ENCODE measurements at regions not wholly inside any gene's neighbourhood (a gene's known extent, or its start where the extent isn't known, plus 50 kb on each side); places are given as distances from the start of the nearest gene placed in this dataset.

DNA sequence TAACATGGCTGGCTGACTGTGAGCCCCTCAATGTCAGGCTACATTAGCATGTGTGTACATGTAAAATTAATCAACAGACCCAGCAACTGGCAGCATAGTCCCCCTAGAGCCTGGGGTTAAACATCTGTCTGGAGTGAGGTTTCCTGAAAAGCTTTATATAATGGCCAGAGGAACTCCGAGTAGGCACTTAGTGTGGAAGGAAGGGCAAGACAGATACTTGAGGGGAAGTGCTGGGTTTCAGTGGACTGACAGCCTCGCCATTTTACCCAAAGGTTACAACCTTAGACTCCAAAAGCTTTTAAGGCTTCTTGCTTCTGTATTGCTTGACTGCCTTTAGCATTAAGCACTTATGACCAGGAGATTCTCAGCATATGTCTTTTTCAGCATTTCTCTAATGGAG is 430.8 kb downstream of the FLRT2 start:
- Histone ChIP-seq H3K27me3 (ENCODE audit: insufficient read depth, low read length) (no peaks in the 10 kb centered on the region), H3K4me2 (ENCODE audit: low read length) (no peak overlapping the region), H4K20me1 (ENCODE audit: insufficient read depth, low read length) (no peaks in the 10 kb centered on the region), H3K9ac (ENCODE audit: low read length) (no peak overlapping the region), H3K4me3 (ENCODE audit: insufficient read depth, low read depth, low read length) (no peak overlapping the region), H3K9me3 (ENCODE audit: insufficient read depth, low read depth, low read length) (no peaks in the 10 kb centered on the region), H3K79me2 (ENCODE audit: insufficient read depth, low read length) (no peaks in the 10 kb centered on the region), H2AFZ (ENCODE audit: low read depth, low read length) (no peak overlapping the region), H3K4me1 (ENCODE audit: insufficient read depth, low read length) (no peaks in the 10 kb centered on the region), H3K27ac (ENCODE audit: low read depth, low read length) (no peak overlapping the region), H3K36me3 (ENCODE audit: insufficient read depth, low read length) (no peaks in the 10 kb centered on the region)
- no peak for TF ChIP-seq EZH2 (IDR thresholded peaks at IDR 0.05; ENCODE audit: insufficient read depth, low read length)
- TF ChIP-seq, protein P1, sequence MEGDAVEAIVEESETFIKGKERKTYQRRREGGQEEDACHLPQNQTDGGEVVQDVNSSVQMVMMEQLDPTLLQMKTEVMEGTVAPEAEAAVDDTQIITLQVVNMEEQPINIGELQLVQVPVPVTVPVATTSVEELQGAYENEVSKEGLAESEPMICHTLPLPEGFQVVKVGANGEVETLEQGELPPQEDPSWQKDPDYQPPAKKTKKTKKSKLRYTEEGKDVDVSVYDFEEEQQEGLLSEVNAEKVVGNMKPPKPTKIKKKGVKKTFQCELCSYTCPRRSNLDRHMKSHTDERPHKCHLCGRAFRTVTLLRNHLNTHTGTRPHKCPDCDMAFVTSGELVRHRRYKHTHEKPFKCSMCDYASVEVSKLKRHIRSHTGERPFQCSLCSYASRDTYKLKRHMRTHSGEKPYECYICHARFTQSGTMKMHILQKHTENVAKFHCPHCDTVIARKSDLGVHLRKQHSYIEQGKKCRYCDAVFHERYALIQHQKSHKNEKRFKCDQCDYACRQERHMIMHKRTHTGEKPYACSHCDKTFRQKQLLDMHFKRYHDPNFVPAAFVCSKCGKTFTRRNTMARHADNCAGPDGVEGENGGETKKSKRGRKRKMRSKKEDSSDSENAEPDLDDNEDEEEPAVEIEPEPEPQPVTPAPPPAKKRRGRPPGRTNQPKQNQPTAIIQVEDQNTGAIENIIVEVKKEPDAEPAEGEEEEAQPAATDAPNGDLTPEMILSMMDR (IDR thresholded peaks at IDR 0.05; ENCODE audit: insufficient read depth, low read depth, low read length) = no peak
- Mint-ChIP-seq H3K4me3 (ENCODE audit: unreplicated experiment) (no peak overlapping the region), H3K27ac (ENCODE audit: unreplicated experiment) (no peak overlapping the region), H3K36me3 (ENCODE audit: low read depth, unreplicated experiment) (no peaks in the 10 kb centered on the region), H3K27me3 (ENCODE audit: low read depth, unreplicated experiment) (no peaks in the 10 kb centered on the region), H3K9me3 (ENCODE audit: unreplicated experiment) (no peaks in the 10 kb centered on the region), H3K4me1 (ENCODE audit: low read depth, unreplicated experiment) (peaks cover 14% of the 10 kb centered on the region)
- no peak for DNase-seq (ENCODE audit: low read depth)
- FAIRE-seq = no peak

DNA sequence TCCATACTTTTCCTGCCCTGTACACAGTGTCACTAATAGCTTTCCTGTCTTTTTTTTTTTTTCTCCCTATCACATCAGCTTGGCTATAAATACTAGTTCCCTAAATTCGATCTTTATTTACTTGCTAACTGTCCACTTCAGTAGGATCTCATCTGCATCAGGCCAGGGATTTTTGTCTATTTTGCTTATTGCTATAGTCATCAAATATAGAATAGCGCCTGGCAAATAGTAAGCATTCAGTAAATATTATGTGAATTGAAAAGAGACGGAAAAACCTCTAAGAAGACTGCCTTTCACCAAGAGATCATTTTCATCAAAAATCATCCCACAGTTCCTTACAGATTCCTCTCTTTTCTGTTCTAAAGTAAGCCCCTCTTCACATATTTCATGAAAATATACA is 429.1 kb downstream of the FLRT2 start:
- DNase-seq (ENCODE audit: low read depth) = no peak
- Histone ChIP-seq H2AFZ (ENCODE audit: low read depth, low read length) (no peak overlapping the region), H3K27me3 (ENCODE audit: insufficient read depth, low read length) (no peaks in the 10 kb centered on the region), H3K4me1 (ENCODE audit: insufficient read depth, low read length) (no peaks in the 10 kb centered on the region), H3K4me3 (ENCODE audit: insufficient read depth, low read depth, low read length) (no peak overlapping the region), H3K4me2 (ENCODE audit: low read length) (no peak overlapping the region), H4K20me1 (ENCODE audit: insufficient read depth, low read length) (no peaks in the 10 kb centered on the region), H3K79me2 (ENCODE audit: insufficient read depth, low read length) (no peaks in the 10 kb centered on the region), H3K36me3 (ENCODE audit: insufficient read depth, low read length) (no peaks in the 10 kb centered on the region), H3K27ac (ENCODE audit: low read depth, low read length) (no peak overlapping the region), H3K9me3 (ENCODE audit: insufficient read depth, low read depth, low read length) (no peaks in the 10 kb centered on the region), H3K9ac (ENCODE audit: low read length) (no peak overlapping the region)
- no peak for FAIRE-seq
- Mint-ChIP-seq H3K9me3 (ENCODE audit: unreplicated experiment) (no peaks in the 10 kb centered on the region), H3K27ac (ENCODE audit: unreplicated experiment) (no peak overlapping the region), H3K4me1 (ENCODE audit: low read depth, unreplicated experiment) (peaks cover 14% of the 10 kb centered on the region), H3K27me3 (ENCODE audit: low read depth, unreplicated experiment) (no peaks in the 10 kb centered on the region), H3K36me3 (ENCODE audit: low read depth, unreplicated experiment) (no peaks in the 10 kb centered on the region), H3K4me3 (ENCODE audit: unreplicated experiment) (no peak overlapping the region)
- no peak for TF ChIP-seq EZH2 (IDR thresholded peaks at IDR 0.05; ENCODE audit: insufficient read depth, low read length)
- TF ChIP-seq, protein P1 (IDR thresholded peaks at IDR 0.05; ENCODE audit: insufficient read depth, low read depth, low read length) = no peak

DNA sequence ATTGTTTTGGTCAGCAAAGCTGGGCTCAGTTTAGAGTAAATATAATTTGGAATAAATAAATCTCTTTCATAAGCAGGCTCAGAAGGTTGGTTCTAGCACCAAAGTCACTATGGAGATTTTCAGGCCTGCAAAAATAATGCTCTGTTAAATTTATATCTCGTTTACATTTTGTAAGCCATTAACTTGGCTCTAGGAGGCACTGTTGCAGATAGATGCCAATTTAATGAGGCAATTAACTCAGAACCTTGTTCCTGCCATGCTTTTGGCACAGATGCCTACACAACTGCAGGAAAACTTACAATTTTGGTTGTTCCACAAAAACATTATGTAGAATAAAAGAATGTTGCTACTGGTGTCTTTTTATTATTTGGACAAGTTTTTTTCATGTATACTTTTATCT is 428.1 kb downstream of the FLRT2 start:
- no peaks in the 10 kb centered on the region for H3K79me2 ChIP-seq (ENCODE audit: insufficient read depth, low read length)
- H3K4me3 ChIP-seq (ENCODE audit: insufficient read depth, low read depth, low read length) = no peak overlapping the region
- FAIRE-seq (no peak), DNase-seq (ENCODE audit: low read depth) (no peak)
- no peak for TF ChIP-seq EZH2 (IDR thresholded peaks at IDR 0.05; ENCODE audit: insufficient read depth, low read length)
- TF ChIP-seq, protein P1 (IDR thresholded peaks at IDR 0.05; ENCODE audit: insufficient read depth, low read depth, low read length) = no peak
- no peaks in the 10 kb centered on the region for H3K36me3 ChIP-seq (ENCODE audit: insufficient read depth, low read length)
- Mint-ChIP-seq H3K9me3 (ENCODE audit: unreplicated experiment) (no peaks in the 10 kb centered on the region), H3K36me3 (ENCODE audit: low read depth, unreplicated experiment) (no peaks in the 10 kb centered on the region), H3K27me3 (ENCODE audit: low read depth, unreplicated experiment) (no peaks in the 10 kb centered on the region), H3K27ac (ENCODE audit: unreplicated experiment) (no peak overlapping the region), H3K4me3 (ENCODE audit: unreplicated experiment) (no peak overlapping the region), H3K4me1 (ENCODE audit: low read depth, unreplicated experiment) (peaks cover 6% of the 10 kb centered on the region)
- no peaks in the 10 kb centered on the region for H4K20me1 ChIP-seq (ENCODE audit: insufficient read depth, low read length)
- H3K27ac ChIP-seq (ENCODE audit: low read depth, low read length) = no peak overlapping the region
- H3K27me3 ChIP-seq (ENCODE audit: insufficient read depth, low read length) = no peaks in the 10 kb centered on the region
- no peak overlapping the region for H3K9ac ChIP-seq (ENCODE audit: low read length)
- H3K9me3 ChIP-seq (ENCODE audit: insufficient read depth, low read depth, low read length) = no peaks in the 10 kb centered on the region
- no peak overlapping the region for H2AFZ ChIP-seq (ENCODE audit: low read depth, low read length)
- H3K4me1 ChIP-seq (ENCODE audit: insufficient read depth, low read length) = no peaks in the 10 kb centered on the region
- no peak overlapping the region for H3K4me2 ChIP-seq (ENCODE audit: low read length)
